Stimulated activated memory B cell treated with anti-CD40 and anti-IgM and Interleukin-4, amounts not matched to agents 10 μg/mL and 1 μg/mL and 100 μg/mL, for 72 hours (primary cell): ENCODE measurements at regions not wholly inside any gene's neighbourhood (a gene's known extent, or its start where the extent isn't known, plus 50 kb on each side); places are given as distances from the start of the nearest gene placed in this dataset.
A peak's percentile ranks its signal among the peaks of the same experiment; 100 is the strongest.

Experiments
- ATAC-seq: fragments of 150-1000 bp; cut with Tn5 transposase; 2 replicates; pipeline ENCODE4 v1.10.0; 2021
- H3K27ac Mint-ChIP-seq: one replicate; pipeline ENCODE4 v1.8.0; 2022; ENCODE audit warnings: mild to moderate bottlenecking, mixed read lengths
- H3K27me3 Mint-ChIP-seq: one replicate; pipeline ENCODE4 v1.8.0; 2022; ENCODE audit warnings: mixed read lengths
- H3K36me3 Mint-ChIP-seq: one replicate; pipeline ENCODE4 v1.8.0; 2022; ENCODE audit warnings: mixed read lengths
- H3K4me1 Mint-ChIP-seq: one replicate; pipeline ENCODE4 v1.8.0; 2022; ENCODE audit warnings: mixed read lengths
- H3K4me3 Mint-ChIP-seq: one replicate; pipeline ENCODE4 v1.8.0; 2022; ENCODE audit warnings: mild to moderate bottlenecking, moderate library complexity, mixed read lengths
- H3K9me3 Mint-ChIP-seq: one replicate; pipeline ENCODE4 v1.8.0; 2022; ENCODE audit warnings: mixed read lengths

DNA sequence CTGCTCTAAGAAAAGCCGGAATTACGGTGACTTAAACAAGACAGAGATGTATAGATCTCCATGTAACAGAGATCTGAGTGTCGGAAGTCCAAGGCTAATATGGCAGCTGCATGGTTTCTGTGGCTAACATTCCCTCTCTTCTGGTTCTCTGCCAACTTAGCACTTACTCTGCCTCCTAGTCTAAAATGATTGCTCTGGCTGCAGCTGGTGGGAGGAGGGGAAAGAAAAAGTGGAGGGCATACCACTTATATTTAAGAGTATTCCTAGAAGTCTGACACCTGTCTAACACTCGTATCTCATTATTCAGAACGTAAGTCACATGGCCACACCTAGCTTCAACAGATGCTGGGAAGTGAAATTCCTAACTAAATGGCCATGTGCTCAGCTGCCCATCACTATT lies 551.5 kb upstream of the TLE4 start:
- no peaks in the 10 kb centered on the region for H3K4me1 Mint-ChIP-seq
- no peak for ATAC-seq
- H3K9me3 Mint-ChIP-seq, result no peaks in the 10 kb centered on the region
- no peaks in the 10 kb centered on the region for H3K27me3 Mint-ChIP-seq
- H3K4me3 Mint-ChIP-seq, result no peak overlapping the region
- H3K27ac Mint-ChIP-seq, result no peak overlapping the region
- no peaks in the 10 kb centered on the region for H3K36me3 Mint-ChIP-seq

DNA sequence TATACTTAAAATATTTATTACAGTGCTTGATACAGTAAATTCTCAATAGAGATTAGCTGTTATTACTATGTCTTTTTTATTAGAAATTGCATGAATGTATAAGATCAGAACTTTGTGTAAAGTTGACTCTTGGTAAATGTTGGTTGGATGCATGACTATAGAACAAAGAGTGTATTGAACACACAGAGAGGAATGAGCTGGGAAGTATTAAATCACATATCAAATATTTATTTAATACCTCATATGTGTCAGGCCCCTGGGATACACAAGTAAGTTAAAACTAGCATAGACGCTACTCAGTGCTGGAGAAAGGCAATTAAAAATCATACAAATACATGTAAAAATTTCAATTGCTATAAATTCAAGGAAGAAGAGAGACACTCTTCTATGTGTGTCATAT lies 550.7 kb upstream of the TLE4 start:
- ATAC-seq, result no peak
- peaks cover 1% of the 10 kb centered on the region for H3K4me1 Mint-ChIP-seq
- no peak overlapping the region for H3K27ac Mint-ChIP-seq
- no peaks in the 10 kb centered on the region for H3K36me3 Mint-ChIP-seq
- H3K4me3 Mint-ChIP-seq, result no peak overlapping the region
- no peaks in the 10 kb centered on the region for H3K9me3 Mint-ChIP-seq
- no peaks in the 10 kb centered on the region for H3K27me3 Mint-ChIP-seq

DNA sequence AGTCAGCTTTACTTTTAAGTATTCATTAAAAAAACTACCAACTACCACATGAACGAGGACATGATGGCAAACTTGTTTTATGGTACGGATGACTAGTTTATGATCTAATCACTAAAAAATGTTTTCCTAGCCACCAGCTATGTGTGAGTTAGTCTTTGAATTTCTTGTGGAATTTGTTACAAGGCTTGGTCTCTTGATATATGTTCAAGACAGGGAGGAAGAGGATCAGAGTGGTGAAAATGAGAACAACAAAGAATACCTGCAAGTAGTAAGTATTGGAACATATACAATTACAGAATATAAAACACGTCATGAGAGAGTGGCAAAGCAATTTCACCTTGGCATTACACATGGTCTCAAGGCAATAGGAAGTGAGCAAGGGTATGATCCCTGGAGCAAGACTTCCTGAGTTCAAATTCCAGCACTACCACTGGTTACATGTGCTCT lies 548.6 kb upstream of the TLE4 start:
- Mint-ChIP-seq H3K9me3 (no peaks in the 10 kb centered on the region), H3K36me3 (no peaks in the 10 kb centered on the region), H3K4me3 (no peak overlapping the region), H3K4me1 (peaks cover 13% of the 10 kb centered on the region), H3K27ac (no peak overlapping the region), H3K27me3 (no peaks in the 10 kb centered on the region)
- no peak for ATAC-seq

DNA sequence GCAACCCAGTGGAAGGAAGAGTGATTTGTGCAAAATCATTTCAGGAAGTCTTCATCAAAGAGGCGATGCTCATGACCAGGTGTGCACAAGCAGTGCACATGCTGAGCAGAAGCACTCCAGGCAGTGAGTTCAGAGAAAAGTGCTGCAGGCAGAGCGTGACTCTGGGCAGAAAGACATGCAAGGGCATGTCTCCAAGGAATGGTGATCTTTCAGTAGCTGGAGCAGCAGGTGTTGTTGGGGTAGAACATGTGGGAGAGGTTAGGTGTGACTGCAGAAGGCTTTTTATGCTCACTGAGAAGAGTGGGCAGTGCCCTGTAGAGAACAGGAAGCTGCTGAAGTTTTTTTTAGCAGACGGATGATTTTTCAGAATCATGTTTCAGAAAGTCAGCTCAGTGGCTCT lies 545.4 kb upstream of the TLE4 start:
- Mint-ChIP-seq H3K4me3 (no peak overlapping the region), H3K4me1 (peaks cover 13% of the 10 kb centered on the region), H3K27me3 (no peaks in the 10 kb centered on the region), H3K9me3 (no peaks in the 10 kb centered on the region), H3K27ac (peak overlapping the region; percentile 18), H3K36me3 (no peaks in the 10 kb centered on the region)
- peak; percentile 78 for ATAC-seq

DNA sequence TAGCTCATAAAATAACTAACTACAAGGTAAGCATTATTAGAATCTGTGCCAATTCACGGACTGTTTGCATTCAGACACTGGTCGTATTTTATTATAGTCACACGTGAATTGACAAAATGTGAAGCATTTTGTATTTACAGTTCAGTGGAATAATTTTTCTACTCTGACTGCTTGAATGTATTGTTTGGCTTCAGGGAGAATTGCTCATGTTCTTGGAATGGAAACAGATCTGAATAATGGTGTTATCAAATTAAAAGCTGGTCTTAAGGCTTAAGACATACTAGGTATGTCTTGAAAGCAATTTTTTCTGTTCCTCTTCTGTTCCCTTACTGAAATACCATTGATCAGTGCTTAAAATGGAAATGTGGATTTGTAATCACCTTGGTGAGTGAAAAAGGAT lies 543.7 kb upstream of the TLE4 start:
- peaks cover 3% of the 10 kb centered on the region for H3K9me3 Mint-ChIP-seq
- no peaks in the 10 kb centered on the region for H3K36me3 Mint-ChIP-seq
- H3K27me3 Mint-ChIP-seq, result no peaks in the 10 kb centered on the region
- H3K4me1 Mint-ChIP-seq, result peaks cover 13% of the 10 kb centered on the region
- no peak overlapping the region for H3K27ac Mint-ChIP-seq
- no peak for ATAC-seq
- no peak overlapping the region for H3K4me3 Mint-ChIP-seq

DNA sequence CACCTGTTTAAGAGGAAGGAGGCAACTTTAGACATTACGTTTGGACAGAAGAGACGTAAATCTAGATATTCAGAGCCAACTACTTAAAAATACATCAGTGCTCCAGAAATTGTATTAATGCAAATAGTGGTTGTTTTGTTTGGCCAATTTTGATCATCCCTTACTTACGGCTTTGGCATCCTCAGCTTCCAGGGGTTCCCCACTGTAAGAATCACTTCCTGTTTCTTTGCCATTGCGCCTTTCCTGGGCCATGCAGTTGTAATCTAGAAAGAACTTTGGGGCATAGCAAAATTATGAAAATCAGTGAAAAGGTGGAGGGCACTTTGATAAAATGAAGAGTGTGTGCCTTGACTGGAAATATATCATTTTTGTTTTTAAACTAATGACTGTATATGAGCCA lies 537.2 kb upstream of the TLE4 start:
- ATAC-seq, result peak; percentile 45
- peaks cover 3% of the 10 kb centered on the region for H3K9me3 Mint-ChIP-seq
- H3K36me3 Mint-ChIP-seq, result no peaks in the 10 kb centered on the region
- no peak overlapping the region for H3K4me3 Mint-ChIP-seq
- no peaks in the 10 kb centered on the region for H3K27me3 Mint-ChIP-seq
- peaks cover 15% of the 10 kb centered on the region for H3K4me1 Mint-ChIP-seq
- H3K27ac Mint-ChIP-seq, result no peak overlapping the region

DNA sequence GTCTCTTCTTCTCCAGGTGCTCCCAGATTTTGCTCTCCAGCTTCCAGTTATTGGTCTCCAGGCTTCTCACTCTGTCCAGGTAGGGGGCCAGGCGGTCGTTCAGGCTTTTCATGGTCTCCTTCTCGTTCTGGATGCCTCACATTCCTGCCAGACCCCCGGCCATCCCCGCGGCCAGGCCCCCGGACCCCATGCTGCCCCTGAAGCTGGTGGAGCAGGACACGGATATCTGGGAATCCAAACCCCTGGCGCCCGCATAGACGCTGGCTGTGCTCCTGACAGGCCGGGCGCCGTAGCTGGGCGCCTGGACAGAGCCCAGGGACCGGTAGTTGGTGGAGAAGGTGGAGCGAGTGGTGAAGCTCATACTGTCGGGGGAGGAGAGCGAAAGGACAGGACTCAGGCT lies 534.4 kb upstream of the TLE4 start:
- no peak for ATAC-seq

DNA sequence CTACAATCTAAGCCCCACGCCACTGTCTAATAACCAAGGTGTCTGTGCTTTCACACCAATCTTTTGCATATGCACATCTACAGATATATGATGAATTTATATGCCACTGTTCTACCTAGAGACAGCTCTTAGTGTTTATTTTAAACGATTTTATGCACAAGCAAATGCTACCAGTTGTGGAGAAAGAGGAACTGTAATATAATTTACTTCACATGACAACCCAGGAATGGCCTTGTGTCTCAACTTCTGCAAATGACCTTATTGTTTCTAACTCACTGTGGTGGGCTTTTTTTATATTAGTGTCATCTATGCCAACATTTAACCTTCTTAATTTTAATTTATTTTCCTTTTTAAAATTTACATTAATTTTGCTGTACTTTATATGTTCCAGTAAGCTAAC lies 531.1 kb upstream of the TLE4 start:
- Mint-ChIP-seq H3K27ac (no peak overlapping the region), H3K4me3 (no peak overlapping the region), H3K36me3 (no peaks in the 10 kb centered on the region), H3K27me3 (peaks cover 11% of the 10 kb centered on the region), H3K4me1 (no peaks in the 10 kb centered on the region), H3K9me3 (peaks cover 3% of the 10 kb centered on the region)
- ATAC-seq, result no peak

More for the DNA sequence above, 534.4 kb upstream of the TLE4 start:
- peaks cover 15% of the 10 kb centered on the region for H3K4me1 Mint-ChIP-seq
- H3K4me3 Mint-ChIP-seq, result no peak overlapping the region
- H3K36me3 Mint-ChIP-seq, result no peaks in the 10 kb centered on the region
- no peaks in the 10 kb centered on the region for H3K9me3 Mint-ChIP-seq
- H3K27me3 Mint-ChIP-seq, result no peaks in the 10 kb centered on the region
- H3K27ac Mint-ChIP-seq, result no peak overlapping the region

DNA sequence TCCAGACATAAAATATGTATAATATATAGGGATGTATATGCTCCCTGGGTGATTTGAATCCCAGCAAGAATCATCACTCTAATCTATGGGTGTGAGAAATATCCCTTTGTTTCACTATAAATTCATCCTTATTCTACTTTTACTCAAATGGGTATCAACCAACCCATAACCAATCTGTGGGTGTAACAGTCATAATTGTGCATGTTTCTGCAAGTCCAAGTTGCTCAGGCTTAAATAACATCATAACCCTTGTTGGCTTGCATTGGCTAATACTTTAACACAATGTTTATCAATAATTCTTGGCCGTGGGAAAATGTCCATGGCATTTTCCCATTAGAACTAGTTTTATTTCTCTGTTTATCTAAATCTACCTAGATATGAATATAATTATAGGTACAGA lies 530.5 kb upstream of the TLE4 start:
- peaks cover 3% of the 10 kb centered on the region for H3K9me3 Mint-ChIP-seq
- no peak for ATAC-seq
- peaks cover 11% of the 10 kb centered on the region for H3K27me3 Mint-ChIP-seq
- H3K4me3 Mint-ChIP-seq, result no peak overlapping the region
- no peak overlapping the region for H3K27ac Mint-ChIP-seq
- no peaks in the 10 kb centered on the region for H3K36me3 Mint-ChIP-seq
- no peaks in the 10 kb centered on the region for H3K4me1 Mint-ChIP-seq

DNA sequence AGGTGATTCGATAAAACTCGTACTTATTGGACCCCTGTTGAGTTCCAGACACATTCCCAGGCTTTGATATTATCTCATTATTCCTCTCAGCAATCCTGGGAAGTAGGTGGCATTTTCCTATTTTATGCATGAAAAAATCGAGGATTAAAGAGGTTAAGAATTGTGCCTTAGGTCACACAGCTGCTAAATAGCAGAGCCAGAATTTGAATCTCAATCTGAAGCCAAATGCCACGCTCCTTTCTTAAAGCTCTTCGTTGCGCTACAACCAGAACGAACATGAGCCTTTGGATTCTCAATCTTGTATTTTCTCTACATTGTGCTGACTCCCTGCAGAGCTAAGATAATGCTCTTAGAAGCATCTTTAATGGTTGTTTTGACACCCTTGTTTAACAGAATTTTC lies 527.8 kb upstream of the TLE4 start:
- no peak for ATAC-seq
- Mint-ChIP-seq H3K27me3 (peaks cover 11% of the 10 kb centered on the region), H3K9me3 (peaks cover 3% of the 10 kb centered on the region), H3K4me1 (no peaks in the 10 kb centered on the region), H3K27ac (no peak overlapping the region), H3K4me3 (no peak overlapping the region), H3K36me3 (no peaks in the 10 kb centered on the region)

DNA sequence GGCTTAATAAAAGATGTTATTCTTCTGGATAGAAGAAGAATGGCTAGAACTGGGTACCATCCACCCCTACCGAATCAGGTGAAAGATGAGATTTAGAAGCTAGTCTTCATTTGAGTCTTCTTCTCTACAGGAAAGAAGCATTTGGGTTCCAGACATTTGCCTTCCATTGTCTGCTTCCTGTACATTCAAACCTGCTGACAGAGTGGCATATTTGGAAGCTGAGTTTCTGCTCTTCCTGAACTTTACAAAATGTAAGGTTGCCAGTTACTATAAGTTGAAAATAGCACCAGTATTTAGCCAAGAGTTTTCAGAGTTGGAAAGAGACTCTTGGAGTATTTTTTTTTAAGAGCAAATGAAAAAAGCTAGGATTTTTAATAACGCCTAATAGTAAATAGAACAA lies 525.4 kb upstream of the TLE4 start:
- H3K27ac Mint-ChIP-seq, result no peak overlapping the region
- no peak for ATAC-seq
- H3K27me3 Mint-ChIP-seq, result peaks cover 11% of the 10 kb centered on the region
- peaks cover 3% of the 10 kb centered on the region for H3K9me3 Mint-ChIP-seq
- H3K4me1 Mint-ChIP-seq, result no peaks in the 10 kb centered on the region
- no peaks in the 10 kb centered on the region for H3K36me3 Mint-ChIP-seq
- H3K4me3 Mint-ChIP-seq, result no peak overlapping the region

DNA sequence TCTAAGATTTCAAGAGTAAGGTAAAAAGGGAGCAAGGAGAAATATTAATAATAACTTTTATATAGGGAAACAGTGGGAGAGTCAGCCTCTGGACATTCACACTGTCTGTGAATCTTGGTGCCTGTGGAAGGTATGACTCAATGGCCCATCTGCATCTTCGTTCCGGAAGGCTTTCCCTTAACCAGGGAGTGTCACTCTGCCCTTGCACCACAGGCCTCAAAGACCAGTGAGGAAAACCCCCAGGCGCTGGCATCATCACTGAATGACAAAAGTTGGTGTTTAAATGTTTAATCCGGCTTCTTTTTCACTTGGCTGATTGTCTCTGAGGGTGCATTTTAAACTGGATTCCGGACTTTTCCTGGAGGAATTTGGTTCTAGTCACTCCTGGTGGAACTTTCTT lies 522.4 kb upstream of the TLE4 start:
- no peaks in the 10 kb centered on the region for H3K36me3 Mint-ChIP-seq

DNA sequence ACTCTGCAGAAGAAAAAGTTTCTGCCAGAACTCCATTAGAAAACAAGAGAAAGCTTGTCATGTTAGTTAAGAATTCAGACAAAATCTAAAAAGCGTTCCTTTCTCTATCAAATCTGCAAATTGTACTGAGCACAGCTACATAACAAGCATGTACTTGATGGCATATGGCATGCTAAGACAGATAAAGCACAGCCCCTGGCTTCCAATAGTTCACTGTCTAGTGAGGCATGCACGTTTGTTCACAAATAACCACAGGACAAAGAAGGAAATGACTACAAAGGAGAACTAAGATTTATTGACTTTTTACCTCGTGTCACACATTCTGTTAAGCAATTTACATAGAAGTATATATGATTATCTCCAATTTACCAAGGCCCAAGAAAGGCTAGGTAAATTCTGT lies 518.2 kb upstream of the TLE4 start:
- no peaks in the 10 kb centered on the region for H3K36me3 Mint-ChIP-seq
- H3K4me3 Mint-ChIP-seq, result no peak overlapping the region
- H3K9me3 Mint-ChIP-seq, result no peaks in the 10 kb centered on the region
- ATAC-seq, result peak; percentile 59
- H3K4me1 Mint-ChIP-seq, result no peaks in the 10 kb centered on the region
- H3K27ac Mint-ChIP-seq, result no peak overlapping the region
- no peaks in the 10 kb centered on the region for H3K27me3 Mint-ChIP-seq

More for the DNA sequence above, 522.4 kb upstream of the TLE4 start:
- no peaks in the 10 kb centered on the region for H3K4me1 Mint-ChIP-seq
- no peak for ATAC-seq
- H3K27me3 Mint-ChIP-seq, result peaks cover 11% of the 10 kb centered on the region
- H3K9me3 Mint-ChIP-seq, result peaks cover 3% of the 10 kb centered on the region
- no peak overlapping the region for H3K27ac Mint-ChIP-seq
- no peak overlapping the region for H3K4me3 Mint-ChIP-seq

DNA sequence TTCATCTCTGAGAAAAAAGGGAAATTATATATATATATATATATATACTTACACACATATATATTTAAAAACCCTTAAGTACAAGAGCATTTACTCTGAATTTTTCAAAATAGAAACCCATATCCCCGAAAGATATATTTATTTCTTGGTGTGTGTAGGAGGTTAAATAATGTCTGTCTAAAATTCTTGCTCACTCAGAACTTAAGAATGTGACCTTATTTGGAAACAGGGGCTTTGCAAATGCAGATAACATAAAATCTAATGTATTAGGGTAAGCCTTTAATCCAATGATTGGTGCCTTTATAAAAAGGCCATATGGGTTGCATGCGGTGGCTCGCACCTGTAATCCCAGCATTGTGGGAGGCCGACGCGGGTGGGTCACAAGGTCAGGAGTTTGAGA lies 517.3 kb upstream of the TLE4 start:
- no peak for ATAC-seq
- Mint-ChIP-seq H3K4me3 (no peak overlapping the region), H3K4me1 (no peaks in the 10 kb centered on the region), H3K9me3 (peaks cover 4% of the 10 kb centered on the region), H3K27ac (no peak overlapping the region), H3K27me3 (no peaks in the 10 kb centered on the region), H3K36me3 (no peaks in the 10 kb centered on the region)

DNA sequence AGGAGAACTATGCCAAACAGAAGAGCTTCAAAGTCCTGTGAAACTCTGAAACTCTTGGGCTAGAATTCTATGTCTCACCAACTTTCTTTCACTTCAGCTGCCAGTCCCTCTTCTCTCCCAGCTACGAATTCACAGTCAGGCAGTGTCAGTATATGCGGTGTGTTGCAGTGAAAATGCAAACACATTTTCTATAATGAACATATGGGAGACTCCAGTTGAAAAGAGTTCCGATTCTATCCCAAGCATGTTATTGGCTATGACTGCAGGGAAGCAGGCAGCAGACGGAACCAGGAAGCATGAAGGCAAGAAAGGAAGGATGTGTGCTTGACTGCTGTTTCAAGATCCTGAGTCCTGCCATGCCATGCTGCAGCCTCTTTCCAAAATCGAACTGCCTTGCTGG lies 515.7 kb upstream of the TLE4 start:
- no peak overlapping the region for H3K4me3 Mint-ChIP-seq
- H3K27ac Mint-ChIP-seq, result no peak overlapping the region
- no peak for ATAC-seq
- peaks cover 4% of the 10 kb centered on the region for H3K9me3 Mint-ChIP-seq
- H3K36me3 Mint-ChIP-seq, result no peaks in the 10 kb centered on the region
- no peaks in the 10 kb centered on the region for H3K4me1 Mint-ChIP-seq
- no peaks in the 10 kb centered on the region for H3K27me3 Mint-ChIP-seq

DNA sequence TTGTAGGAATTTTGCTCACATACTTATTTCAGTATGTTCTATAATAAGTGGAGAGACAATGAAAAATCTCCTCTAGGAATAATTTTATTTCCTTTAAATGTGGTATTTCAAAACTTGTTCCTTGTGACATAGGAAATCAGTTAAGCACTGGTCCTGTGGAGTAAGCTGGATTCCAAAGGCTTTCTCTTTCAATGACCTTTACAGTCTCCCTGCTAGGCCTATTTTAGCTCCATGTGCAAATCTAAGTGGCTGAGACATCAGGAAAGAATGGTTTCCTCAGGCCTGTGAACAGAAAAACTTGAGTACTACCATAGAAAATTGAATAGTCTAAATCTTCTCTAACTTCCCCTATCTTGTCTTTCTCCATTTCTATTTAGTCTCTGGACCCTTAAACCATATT lies 514.2 kb upstream of the TLE4 start:
- ATAC-seq, result no peak
- no peak overlapping the region for H3K27ac Mint-ChIP-seq
- H3K9me3 Mint-ChIP-seq, result peaks cover 4% of the 10 kb centered on the region
- H3K4me3 Mint-ChIP-seq, result no peak overlapping the region
- H3K36me3 Mint-ChIP-seq, result no peaks in the 10 kb centered on the region
- H3K27me3 Mint-ChIP-seq, result no peaks in the 10 kb centered on the region
- no peaks in the 10 kb centered on the region for H3K4me1 Mint-ChIP-seq

DNA sequence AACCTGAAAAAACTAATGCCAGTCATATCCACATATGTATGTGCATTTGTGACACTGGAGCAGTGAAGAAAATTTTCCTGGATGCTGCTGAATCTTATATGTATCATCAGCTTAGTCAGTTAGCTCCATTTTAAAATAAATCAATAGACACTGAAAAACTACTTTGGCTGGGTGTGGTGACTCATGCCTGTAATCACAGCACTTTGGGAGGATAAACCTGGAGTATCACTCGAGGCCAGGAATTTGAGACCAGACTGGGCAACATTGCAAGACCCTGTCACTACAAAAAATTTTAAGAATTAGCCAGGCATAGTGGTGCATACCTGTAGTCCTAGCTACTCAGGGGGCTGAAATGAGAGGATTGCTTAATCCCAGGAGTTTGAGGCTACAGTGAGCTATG lies 511.0 kb upstream of the TLE4 start:
- H3K27ac Mint-ChIP-seq, result no peak overlapping the region
- no peaks in the 10 kb centered on the region for H3K27me3 Mint-ChIP-seq
- H3K4me1 Mint-ChIP-seq, result no peaks in the 10 kb centered on the region
- no peak for ATAC-seq
- H3K36me3 Mint-ChIP-seq, result no peaks in the 10 kb centered on the region
- H3K4me3 Mint-ChIP-seq, result no peak overlapping the region
- H3K9me3 Mint-ChIP-seq, result peaks cover 4% of the 10 kb centered on the region
